DOHH2 (cell line): ENCODE measurements at regions not wholly inside any gene's neighbourhood (a gene's known extent, or its start where the extent isn't known, plus 50 kb on each side); places are given as distances from the start of the nearest gene placed in this dataset.

Experiments used
- CTCF ChIP-seq: fragments of 200-600 bp; sonication (generic); IDR thresholded peaks from one replicate; pipeline ENCODE4 v1.5.1; 2014; ENCODE audit warnings: antibody characterized with exemption, mild to moderate bottlenecking, low read depth, low read length; ENCODE audit not compliant: poor library complexity, severe bottlenecking
- EZH2phosphoT487 ChIP-seq: fragments of 200-600 bp; sonication (generic); IDR thresholded peaks from 2 replicates; pipeline ENCODE4 v1.6.1; 2017; ENCODE audit warnings: borderline replicate concordance, mild to moderate bottlenecking, antibody characterized with exemption, low read length, moderate library complexity, mixed read lengths

- no peak for TF ChIP-seq CTCF
- TF ChIP-seq EZH2phosphoT487, result no peak
Observed at GRCh38 chr13:80877944-80878241, 537.0 kb upstream of the SPRY2 start.
